HS-27A (cell line): ENCODE measurements at regions not wholly inside any gene's neighbourhood (a gene's known extent, or its start where the extent isn't known, plus 50 kb on each side); places are given as distances from the start of the nearest gene placed in this dataset.

Experiments
- DNase-seq: peaks from one replicate; pipeline ENCODE4 v3.0.0-alpha.2; 2012; ENCODE audit warnings: low read depth, missing footprints

GRCh38 chr21:16305686-16306085 lies 575.9 kb downstream of the USP25 start:
- no peak for DNase-seq

GRCh38 chr21:16307256-16307655 lies 577.5 kb downstream of the USP25 start:
- DNase-seq, result no peak

- no peak for DNase-seq
Measured at GRCh38 chr21:16308269-16308668, 578.5 kb downstream of the USP25 start.

DNA sequence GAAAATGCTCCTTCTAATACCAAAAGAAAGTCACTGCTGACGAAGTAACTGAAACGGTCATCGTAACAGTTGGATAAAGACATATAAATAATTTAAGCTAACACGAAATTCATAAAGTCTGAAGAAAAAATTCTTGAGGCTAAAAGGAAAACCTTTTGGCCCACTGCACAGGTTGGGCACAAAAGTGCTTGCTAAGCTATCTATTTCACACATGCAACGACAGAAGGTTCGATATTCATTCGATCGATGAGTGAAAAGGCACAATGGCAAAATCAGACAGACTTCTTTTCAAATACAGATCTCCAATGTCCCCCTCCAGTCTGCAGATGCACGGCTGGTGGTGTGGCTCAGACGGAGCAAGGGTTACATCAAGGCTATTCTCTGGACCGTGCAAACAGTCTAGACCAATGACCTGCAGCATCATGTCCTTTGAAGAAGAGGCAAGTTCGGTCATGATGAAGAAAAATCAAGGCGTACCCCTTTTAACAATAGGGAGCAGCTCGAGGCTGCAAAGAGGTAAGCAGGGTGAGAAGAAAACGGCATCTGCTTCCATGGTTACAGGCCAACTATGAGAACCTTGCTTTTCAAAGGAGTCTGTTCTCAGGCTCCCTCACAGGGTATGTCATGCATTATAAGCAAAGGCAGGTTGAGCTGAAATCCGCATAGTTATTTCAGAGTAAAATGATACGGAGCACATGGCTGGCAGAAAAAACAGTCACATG lies 579.6 kb downstream of the USP25 start:
- DNase-seq, result no peak

DNA sequence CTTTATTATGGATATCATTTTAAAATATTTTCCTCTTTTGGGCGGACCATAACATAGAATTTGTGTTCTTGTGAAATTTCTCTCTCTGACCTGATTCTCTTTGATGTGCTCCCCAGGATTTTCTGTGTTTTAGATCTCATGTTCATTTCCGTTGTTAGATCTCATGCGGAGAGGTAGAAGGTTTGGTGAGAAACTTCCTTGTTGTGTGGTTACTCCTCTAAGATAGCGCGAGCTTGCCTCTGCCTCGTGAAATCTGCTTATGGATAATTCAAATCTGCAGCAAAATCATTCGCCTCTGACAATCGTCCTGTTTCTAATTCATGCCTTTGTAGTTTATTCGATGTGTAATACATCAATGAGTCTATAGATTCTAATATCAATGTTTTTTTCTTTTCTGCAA lies 580.4 kb downstream of the USP25 start:
- DNase-seq, result no peak

DNA sequence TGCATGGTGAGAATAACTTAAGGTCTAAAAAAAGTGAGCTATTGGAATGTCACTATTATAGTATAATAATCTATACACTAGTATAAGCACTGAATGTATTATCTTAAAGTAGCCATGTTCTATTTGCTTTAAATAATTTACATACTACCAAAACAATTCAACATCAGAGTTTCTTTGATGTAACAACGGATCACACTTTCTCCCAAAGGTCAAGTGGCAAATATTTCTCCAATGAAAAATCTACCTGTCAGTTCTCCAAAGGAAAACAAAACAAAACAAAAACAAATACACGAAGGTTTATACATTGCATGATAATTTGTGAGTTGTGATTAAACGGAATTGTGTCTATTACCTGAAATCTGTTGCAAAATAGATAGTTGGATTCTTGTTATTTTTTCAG lies 581.4 kb downstream of the USP25 start:
- no peak for DNase-seq

- DNase-seq, result no peak
Measured at GRCh38 chr21:16312321-16312720, 582.5 kb downstream of the USP25 start.

DNA sequence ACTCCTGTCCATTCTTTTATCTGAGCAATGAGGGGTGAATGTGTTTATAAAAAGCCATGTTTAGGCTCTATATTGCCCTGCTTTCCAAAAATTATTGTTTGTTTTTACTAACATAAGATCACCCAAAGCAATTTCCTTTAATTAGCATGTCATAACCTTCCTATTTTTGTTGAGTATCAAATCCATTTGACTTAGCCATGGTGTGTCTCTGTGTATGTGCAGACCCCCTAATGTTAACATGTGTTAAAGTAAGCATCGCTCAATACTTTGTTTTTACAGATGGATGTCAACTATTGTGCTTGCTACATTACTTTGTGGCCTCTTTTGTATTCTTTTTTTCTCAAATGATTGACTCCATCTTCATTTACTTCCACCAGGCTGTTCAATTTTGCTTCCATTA lies 585.4 kb downstream of the USP25 start:
- DNase-seq, result no peak

GRCh38 chr21:16318651-16319300 lies 589.0 kb downstream of the USP25 start:
- no peak for DNase-seq

DNA sequence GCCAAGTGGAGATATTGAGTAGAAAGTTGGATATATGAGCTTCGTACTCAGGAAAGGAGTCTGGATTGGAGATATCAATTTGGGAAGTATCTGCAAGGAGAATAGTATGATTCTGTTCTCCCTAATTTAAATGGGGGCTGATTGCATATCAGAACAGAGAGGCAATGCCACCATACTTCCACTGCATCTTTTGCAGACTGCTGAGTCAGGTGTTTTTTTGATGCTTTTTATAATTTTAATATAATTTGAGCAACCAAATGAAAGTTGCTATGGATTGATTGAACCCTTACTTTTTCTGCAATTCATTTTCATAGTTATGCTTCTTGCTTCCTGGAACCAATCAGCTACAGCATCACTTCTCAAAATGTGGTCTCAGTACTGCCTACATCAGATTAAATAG lies 590.3 kb downstream of the USP25 start:
- DNase-seq, result no peak

GRCh38 chr21:16322454-16322853 lies 592.7 kb downstream of the USP25 start:
- DNase-seq, result no peak

- peak; percentile 30 for DNase-seq
Measured at GRCh38 chr21:16323596-16323995, 593.8 kb downstream of the USP25 start.

DNA sequence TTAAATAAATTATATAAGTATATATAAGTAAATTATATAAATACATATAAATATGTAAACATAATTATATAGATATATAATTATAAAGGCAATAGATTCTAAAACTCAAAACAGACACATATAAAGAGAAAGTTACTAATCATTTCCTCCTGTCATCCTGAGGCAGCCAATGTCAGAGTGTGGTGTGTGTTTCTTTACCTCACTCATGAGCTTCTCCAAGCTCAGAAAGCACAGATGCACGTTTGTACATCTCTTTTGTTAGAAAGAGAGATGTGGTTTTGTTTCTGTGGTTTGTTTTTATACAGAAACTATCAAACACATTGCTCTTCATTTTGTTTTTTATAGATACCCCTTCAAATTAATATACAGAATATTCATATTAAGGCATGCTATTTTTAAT lies 594.8 kb downstream of the USP25 start:
- DNase-seq, result no peak

DNA sequence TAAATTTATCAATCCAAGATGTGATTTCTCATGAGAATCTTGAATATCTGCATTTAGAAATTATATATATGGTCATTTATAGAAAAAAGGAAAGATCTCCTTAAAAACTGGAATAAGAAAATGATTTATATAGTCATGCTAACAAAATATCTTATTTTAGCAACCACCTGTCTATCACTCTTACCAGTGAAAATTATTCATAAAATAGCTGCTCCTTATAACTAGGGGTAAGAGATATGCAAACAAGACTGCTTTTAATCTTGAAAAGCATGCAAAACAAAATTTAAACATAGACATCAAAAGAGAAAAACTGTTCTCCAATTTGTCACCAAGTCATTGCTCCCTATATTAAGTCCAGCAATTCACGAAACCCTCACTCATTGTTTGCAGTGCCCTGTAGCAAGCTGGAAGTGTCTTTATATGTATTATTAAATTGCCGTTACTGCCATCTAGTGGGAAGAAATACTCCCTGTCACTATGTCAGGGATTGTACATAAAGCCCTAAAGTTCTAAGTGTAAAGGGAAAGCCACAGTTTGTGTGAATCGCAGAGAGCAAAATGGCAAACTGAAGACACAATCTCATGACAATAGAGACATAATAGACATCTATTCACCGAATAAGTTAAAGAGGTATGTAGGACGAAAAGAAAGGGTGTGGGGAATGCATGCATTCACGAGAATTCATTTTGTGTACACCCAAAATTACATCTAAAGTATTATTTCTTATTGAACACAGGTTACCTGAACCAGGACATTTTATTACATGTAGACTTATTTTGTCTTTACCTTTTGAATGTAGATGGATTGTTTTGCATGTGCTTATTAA lies 600.5 kb downstream of the USP25 start:
- peak; percentile 59 for DNase-seq

DNA sequence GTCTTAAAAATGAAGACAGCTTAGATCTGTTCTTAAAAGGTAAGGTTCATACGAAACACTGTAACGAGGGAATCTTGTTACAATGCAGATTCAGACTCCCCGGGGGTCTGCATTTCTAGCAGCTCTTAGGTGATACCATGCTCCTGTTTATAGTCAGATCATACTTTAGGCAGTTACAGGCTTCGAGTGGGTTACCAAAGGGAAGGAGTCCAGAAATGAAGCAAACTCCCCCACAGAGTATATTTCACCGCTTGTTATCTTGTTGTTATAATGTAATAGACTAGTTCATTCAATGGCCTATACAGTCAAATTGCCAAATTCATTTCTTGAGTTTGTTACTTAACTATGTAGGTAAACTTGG lies 601.1 kb downstream of the USP25 start:
- DNase-seq, result no peak

DNA sequence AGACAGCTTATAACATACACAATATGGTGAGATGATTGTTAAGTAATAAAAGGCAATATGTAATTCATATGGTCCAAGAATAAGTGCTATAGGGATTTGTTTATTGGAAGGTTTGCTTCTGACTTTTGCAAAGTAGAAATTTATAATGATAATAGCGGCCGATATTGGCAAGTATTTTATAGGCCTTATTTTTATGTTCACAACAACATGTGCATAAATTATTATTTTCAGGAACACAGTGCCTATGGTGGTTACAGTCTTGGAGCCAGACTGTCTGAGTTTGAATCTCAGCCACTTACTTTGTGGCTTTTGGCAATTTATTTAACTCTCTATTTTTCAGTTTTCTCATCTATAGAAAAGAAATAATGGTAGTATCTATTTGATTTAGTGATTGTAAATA lies 607.5 kb downstream of the USP25 start:
- DNase-seq, result no peak

GRCh38 chr21:16342932-16343331 lies 613.1 kb downstream of the USP25 start:
- DNase-seq, result no peak

- DNase-seq, result no peak
Measured at GRCh38 chr21:16343776-16344175, 614.0 kb downstream of the USP25 start.

DNA sequence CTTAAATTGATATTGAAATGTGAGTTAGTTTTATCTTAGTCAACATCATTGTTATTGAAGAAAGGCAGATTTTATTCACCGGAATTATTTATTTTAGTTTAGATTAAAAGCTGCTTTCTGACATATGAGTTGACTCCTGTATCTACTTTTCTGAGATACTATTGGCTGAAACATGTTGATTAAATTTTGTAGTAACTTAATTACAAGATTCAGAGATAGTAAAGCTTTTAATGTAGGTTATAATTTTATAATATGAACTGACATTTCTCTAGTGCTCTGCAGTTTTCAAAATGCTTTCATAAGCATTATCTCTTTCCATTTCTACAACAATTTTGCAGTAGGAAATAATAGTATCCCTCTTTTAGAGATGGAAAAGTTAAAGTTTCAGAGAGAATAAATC lies 616.0 kb downstream of the USP25 start:
- no peak for DNase-seq

GRCh38 chr21:16347223-16347622 lies 617.4 kb downstream of the USP25 start:
- DNase-seq, result no peak

- DNase-seq, result no peak
Measured at GRCh38 chr21:16353764-16354163, 624.0 kb downstream of the USP25 start.

GRCh38 chr21:16357994-16358393 lies 628.2 kb downstream of the USP25 start:
- no peak for DNase-seq

- DNase-seq, result no peak
Measured at GRCh38 chr21:16358784-16359183, 629.0 kb downstream of the USP25 start.
